ENCODE measurements at regions not wholly inside any gene's neighbourhood (a gene's known extent, or its start where the extent isn't known, plus 50 kb on each side); places are given as distances from the start of the nearest gene placed in this dataset.

DNA sequence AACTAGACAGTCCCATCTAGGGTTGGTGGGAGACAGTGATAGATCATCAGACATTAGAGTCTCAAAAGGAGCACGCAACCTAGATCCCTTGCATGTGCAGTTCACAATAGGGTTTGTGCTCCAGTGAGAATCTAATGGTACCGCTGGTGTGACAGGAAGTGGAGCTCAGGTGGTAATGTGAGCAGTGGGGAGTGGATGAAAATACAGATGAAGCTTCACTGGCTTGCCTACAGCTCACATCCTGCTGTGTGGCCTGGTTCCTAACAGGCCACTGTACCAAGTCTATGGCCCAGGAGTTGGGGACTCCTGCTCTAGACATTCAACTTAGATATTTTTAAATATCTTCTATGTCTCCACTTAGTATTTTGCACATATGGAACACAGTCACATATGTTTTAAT is 231.1 kb upstream of the NRIP1 start:
- H3K9ac ChIP-seq (ENCODE audit: extremely low read depth, insufficient read length, low read length): no peak overlapping the region

More for the DNA sequence above, 231.1 kb upstream of the NRIP1 start:
- no peak overlapping the region for H3T11ph ChIP-seq (ENCODE audit: low read length)
- no peak overlapping the region for H2BK15ac ChIP-seq (ENCODE audit: low read depth, low read length)
- H2BK5ac ChIP-seq (ENCODE audit: insufficient read length, low read length): no peak overlapping the region
- H3K23me2 ChIP-seq (ENCODE audit: insufficient read length, low read depth, low read length, poor library complexity, severe bottlenecking): no peaks in the 10 kb centered on the region
- no peak overlapping the region for H3K56ac ChIP-seq (ENCODE audit: insufficient read length, low read depth, low read length)
- no peak overlapping the region for H2BK12ac ChIP-seq (ENCODE audit: insufficient read length, low read depth, low read length)
- H2AFZ ChIP-seq (ENCODE audit: low read length): no peak overlapping the region
- Mint-ChIP-seq H3K4me1 (peaks cover 15 to 23% of the 10 kb centered on the region in 2 experiments), H3K9me3 (peaks cover 10 to 11% of the 10 kb centered on the region in 2 experiments; a peak in 4 of 5 replicates), H3K27me3 (ENCODE audit: low read depth) (no peaks in the 10 kb centered on the region), H3K4me3 (no peak overlapping the region), H3K27ac (no peak overlapping the region), H3K36me3 (ENCODE audit: insufficient read depth in 1 of 3, low read depth in 3 of 3) (peaks cover 2 to 7% (median 3%) of the 10 kb centered on the region in 3 experiments; a peak in 5 of 7 replicates)
- H3K79me2 ChIP-seq (ENCODE audit: insufficient read depth, low read length): no peaks in the 10 kb centered on the region
- no peak overlapping the region for H4K8ac ChIP-seq (replicated peaks; ENCODE audit: insufficient read length, low read depth, low read length)
- no peak overlapping the region for H2AK5ac ChIP-seq (ENCODE audit: insufficient read length, low read length)
- no peak for DNase-seq
- TF ChIP-seq, protein P1, sequence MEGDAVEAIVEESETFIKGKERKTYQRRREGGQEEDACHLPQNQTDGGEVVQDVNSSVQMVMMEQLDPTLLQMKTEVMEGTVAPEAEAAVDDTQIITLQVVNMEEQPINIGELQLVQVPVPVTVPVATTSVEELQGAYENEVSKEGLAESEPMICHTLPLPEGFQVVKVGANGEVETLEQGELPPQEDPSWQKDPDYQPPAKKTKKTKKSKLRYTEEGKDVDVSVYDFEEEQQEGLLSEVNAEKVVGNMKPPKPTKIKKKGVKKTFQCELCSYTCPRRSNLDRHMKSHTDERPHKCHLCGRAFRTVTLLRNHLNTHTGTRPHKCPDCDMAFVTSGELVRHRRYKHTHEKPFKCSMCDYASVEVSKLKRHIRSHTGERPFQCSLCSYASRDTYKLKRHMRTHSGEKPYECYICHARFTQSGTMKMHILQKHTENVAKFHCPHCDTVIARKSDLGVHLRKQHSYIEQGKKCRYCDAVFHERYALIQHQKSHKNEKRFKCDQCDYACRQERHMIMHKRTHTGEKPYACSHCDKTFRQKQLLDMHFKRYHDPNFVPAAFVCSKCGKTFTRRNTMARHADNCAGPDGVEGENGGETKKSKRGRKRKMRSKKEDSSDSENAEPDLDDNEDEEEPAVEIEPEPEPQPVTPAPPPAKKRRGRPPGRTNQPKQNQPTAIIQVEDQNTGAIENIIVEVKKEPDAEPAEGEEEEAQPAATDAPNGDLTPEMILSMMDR (conservative IDR thresholded peaks at IDR 0.05): no peak
- no peak overlapping the region for H3K4me2 ChIP-seq (ENCODE audit: insufficient read depth, insufficient read length, low read length)
- no peak overlapping the region for H2BK120ac ChIP-seq (ENCODE audit: low read depth, low read length, poor library complexity, severe bottlenecking)
- no peak overlapping the region for H4K5ac ChIP-seq (ENCODE audit: insufficient read length, low read depth, low read length)
- WGBS (ENCODE audit: extremely low coverage, insufficient read length, low lambda C conversion rate): no CpG with 5 or more reads among the region's 2 CpGs
- H3K4ac ChIP-seq (ENCODE audit: low read depth, low read length): no peak overlapping the region
- H3K79me1 ChIP-seq (ENCODE audit: insufficient read depth, low read depth, low read length, poor library complexity, severe bottlenecking): no peaks in the 10 kb centered on the region
- H3K27ac ChIP-seq (ENCODE audit: insufficient read length, low read depth, low read length): no peak overlapping the region
- no peak overlapping the region for H3K14ac ChIP-seq (ENCODE audit: insufficient read depth, low read length)
- H3K23ac ChIP-seq (ENCODE audit: insufficient read length, low read depth, low read length): no peak overlapping the region
- H3K27me3 ChIP-seq (ENCODE audit: insufficient read depth, low read length): no peaks in the 10 kb centered on the region
- no peak overlapping the region for H3K18ac ChIP-seq (ENCODE audit: insufficient read length, low read depth, low read length)
- no peak overlapping the region for H4K91ac ChIP-seq (ENCODE audit: insufficient read length, low read depth, low read length)
- H3K4me1 ChIP-seq (ENCODE audit: insufficient read depth, low read length): no peaks in the 10 kb centered on the region; the same call in 1 of the 2 replicates
- H4K20me1 ChIP-seq (ENCODE audit: control insufficient read depth, insufficient read depth, insufficient read length): no peaks in the 10 kb centered on the region
- H3K9me3 ChIP-seq (ENCODE audit: control insufficient read depth, low read depth, low read length): no peaks in the 10 kb centered on the region
- no peak overlapping the region for H2BK20ac ChIP-seq (ENCODE audit: low read depth, low read length, poor library complexity, severe bottlenecking)
